Sigmoid colon (tissue), 4 donors: ENCODE measurements at regions not wholly inside any gene's neighbourhood (a gene's known extent, or its start where the extent isn't known, plus 50 kb on each side); places are given as distances from the start of the nearest gene placed in this dataset.

ENCODE experiments used
- CTCF ChIP-seq, 4 experiments: fragments of 450-650 bp in 3 of 4; fragments of 200-600 bp in 1 of 4; IDR thresholded peaks; one replicate each; pipeline ENCODE4 v1.5.1; 2016 to 2019; ENCODE audit warnings: antibody characterized with exemption in 4 of 4, mild to moderate bottlenecking in 3 of 4, moderate library complexity in 2 of 4
- EP300 ChIP-seq, 4 donors: sonication (generic); formaldehyde crosslinking; IDR thresholded peaks; one replicate each; pipeline ENCODE4 v1.6.1; 2017; ENCODE audit warnings: antibody characterized with exemption in 4 of 4
- POLR2A ChIP-seq, 2 donors: fragments of 450-650 bp; IDR thresholded peaks; one replicate each; pipeline ENCODE4 v1.6.1; 2016; ENCODE audit warnings: antibody characterized with exemption in 2 of 2, mild to moderate bottlenecking in 2 of 2, moderate library complexity in 2 of 2

GRCh38 chr10:94105226-94105625 is 111.5 kb downstream of the PLCE1 start:
- TF ChIP-seq EP300 (IDR thresholded peaks at IDR 0.05) (no peak), CTCF (IDR thresholded peaks at IDR 0.05) (no peak), POLR2A (IDR thresholded peaks at IDR 0.05) (no peak)
